ENCODE measurements at regions not wholly inside any gene's neighbourhood (a gene's known extent, or its start where the extent isn't known, plus 50 kb on each side); places are given as distances from the start of the nearest gene placed in this dataset.

GRCh38 chr3:115204475-115204874 is 57.4 kb upstream of the ZBTB20 start (continued):
- TF ChIP-seq ZNF513 (CRISPR knock-in tag; conservative IDR thresholded peaks at IDR 0.05) (no peak), ZNF496 (CRISPR knock-in tag; IDR thresholded peaks at IDR 0.05; ENCODE audit: insufficient replicate concordance) (no peak), PRPF4 (IDR thresholded peaks at IDR 0.05; ENCODE audit: low read depth, low read length, poor library complexity, severe bottlenecking) (no peak), ZNF530 (CRISPR knock-in tag; IDR thresholded peaks at IDR 0.05; ENCODE audit: low read depth) (no peak), SMARCE1 (IDR thresholded peaks at IDR 0.05; ENCODE audit: borderline replicate concordance) (no peak), AHDC1 (CRISPR knock-in tag; IDR thresholded peaks at IDR 0.05; ENCODE audit: borderline replicate concordance) (peak; percentile 77; the same call in 1 of the 2 replicates), BRCA1 (CRISPR knock-in tag; IDR thresholded peaks at IDR 0.05) (no peak), ZNF136 (CRISPR knock-in tag; IDR thresholded peaks at IDR 0.05; ENCODE audit: low read depth) (no peak), RFX1 (IDR thresholded peaks at IDR 0.05) (no peak), EZH2 (conservative IDR thresholded peaks at IDR 0.05; ENCODE audit: low read depth, low read length) (no peak), ZBTB20 (CRISPR knock-in tag; IDR thresholded peaks at IDR 0.05; ENCODE audit: borderline replicate concordance, low read depth) (no peak), FOXO4 (CRISPR knock-in tag; conservative IDR thresholded peaks at IDR 0.05) (no peak), KLF11 (CRISPR knock-in tag; IDR thresholded peaks at IDR 0.05) (no peak), ZFP62 (CRISPR knock-in tag; IDR thresholded peaks at IDR 0.05) (no peak), ZNF878 (CRISPR knock-in tag; IDR thresholded peaks at IDR 0.05) (no peak), CBFB (CRISPR knock-in tag; IDR thresholded peaks at IDR 0.05) (no peak), THAP9 (CRISPR knock-in tag; IDR thresholded peaks at IDR 0.05; ENCODE audit: borderline replicate concordance) (no peak), TEF (CRISPR knock-in tag; IDR thresholded peaks at IDR 0.05) (no peak), SKI (IDR thresholded peaks at IDR 0.05; ENCODE audit: partially characterized antibody) (no peak)

All from HepG2 (cell line).